PC-3 (cell line): ENCODE measurements at regions not wholly inside any gene's neighbourhood (a gene's known extent, or its start where the extent isn't known, plus 50 kb on each side); places are given as distances from the start of the nearest gene placed in this dataset.

Experiments used
- CTCF ChIP-seq: fragments of 300-600 bp; sonication (generic); conservative IDR thresholded peaks from 2 replicates; pipeline ENCODE4 v1.5.1; 2017; ENCODE audit warnings: antibody characterized with exemption, low read depth, mild to moderate bottlenecking, low read length
- EZH2 ChIP-seq: fragments of 300-600 bp; sonication (generic); IDR thresholded peaks from one replicate; pipeline ENCODE4 v1.6.1; 2017; ENCODE audit warnings: antibody characterized with exemption, mild to moderate bottlenecking, low read length; ENCODE audit not compliant: unreplicated experiment

- TF ChIP-seq EZH2 (no peak), CTCF (no peak)
Measured at GRCh38 chr5:73394610-73395009, 54.0 kb downstream of the FOXD1 start.
